ENCODE measurements at regions not wholly inside any gene's neighbourhood (a gene's known extent, or its start where the extent isn't known, plus 50 kb on each side); places are given as distances from the start of the nearest gene placed in this dataset.

DNA sequence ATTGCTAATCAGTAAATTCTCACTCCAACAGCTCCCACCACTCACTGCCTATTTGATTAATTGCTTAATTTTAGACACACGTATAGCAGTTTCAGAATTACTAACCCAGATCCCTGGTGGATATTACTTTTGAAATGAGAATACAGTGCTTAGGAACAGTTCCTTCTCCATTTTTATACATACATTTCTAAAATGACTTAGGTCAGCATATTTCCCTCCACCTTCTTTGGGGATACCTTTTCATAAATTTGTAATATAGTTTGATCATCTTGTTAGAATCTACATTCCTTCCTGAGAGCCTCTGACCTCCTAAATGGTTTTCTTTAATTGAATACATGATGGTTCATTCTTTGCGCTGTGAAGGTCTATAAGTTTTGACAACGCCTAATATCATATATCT, 279.8 kb upstream of the NETO1 start:
- H3K9me3 ChIP-seq, result no peaks in the 10 kb centered on the region

DNA sequence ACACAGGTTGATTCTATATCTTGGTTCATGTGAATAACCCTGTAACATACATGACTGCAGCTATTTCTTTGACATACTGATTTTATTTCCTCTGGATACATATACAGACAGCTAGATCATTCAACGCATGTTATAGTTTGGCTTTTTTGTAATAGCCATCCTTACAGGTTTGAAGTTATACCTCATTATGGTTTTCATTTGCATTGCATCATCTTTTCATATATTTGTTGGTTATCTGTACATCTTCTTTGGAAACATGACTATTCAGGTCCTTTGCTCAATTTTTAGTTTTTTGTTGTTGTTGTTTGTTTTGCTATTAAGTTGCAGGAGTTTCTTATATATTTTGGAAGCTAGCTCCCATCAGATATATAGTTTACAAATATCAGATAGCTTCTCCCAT, 276.2 kb upstream of the NETO1 start:
- ATAC-seq, result no peak
- no peaks in the 10 kb centered on the region for H3K4me1 ChIP-seq
- 91 to 100% (median 92%) methylated on average over 1 of the region's 1 CpG for WGBS, 3 donors
- intact Hi-C loops (cut with DNase I), result no loop called here
- no peak overlapping the region for H3K27ac ChIP-seq
- H3K4me3 ChIP-seq, result no peak overlapping the region
- TF ChIP-seq, protein P1, sequence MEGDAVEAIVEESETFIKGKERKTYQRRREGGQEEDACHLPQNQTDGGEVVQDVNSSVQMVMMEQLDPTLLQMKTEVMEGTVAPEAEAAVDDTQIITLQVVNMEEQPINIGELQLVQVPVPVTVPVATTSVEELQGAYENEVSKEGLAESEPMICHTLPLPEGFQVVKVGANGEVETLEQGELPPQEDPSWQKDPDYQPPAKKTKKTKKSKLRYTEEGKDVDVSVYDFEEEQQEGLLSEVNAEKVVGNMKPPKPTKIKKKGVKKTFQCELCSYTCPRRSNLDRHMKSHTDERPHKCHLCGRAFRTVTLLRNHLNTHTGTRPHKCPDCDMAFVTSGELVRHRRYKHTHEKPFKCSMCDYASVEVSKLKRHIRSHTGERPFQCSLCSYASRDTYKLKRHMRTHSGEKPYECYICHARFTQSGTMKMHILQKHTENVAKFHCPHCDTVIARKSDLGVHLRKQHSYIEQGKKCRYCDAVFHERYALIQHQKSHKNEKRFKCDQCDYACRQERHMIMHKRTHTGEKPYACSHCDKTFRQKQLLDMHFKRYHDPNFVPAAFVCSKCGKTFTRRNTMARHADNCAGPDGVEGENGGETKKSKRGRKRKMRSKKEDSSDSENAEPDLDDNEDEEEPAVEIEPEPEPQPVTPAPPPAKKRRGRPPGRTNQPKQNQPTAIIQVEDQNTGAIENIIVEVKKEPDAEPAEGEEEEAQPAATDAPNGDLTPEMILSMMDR (IDR thresholded peaks at IDR 0.05), result no peak
- no peaks in the 10 kb centered on the region for H3K36me3 ChIP-seq (ENCODE audit: insufficient read depth in 1 of 2, low read depth in 1 of 2)
- no peaks in the 10 kb centered on the region for H3K27me3 ChIP-seq (ENCODE audit: insufficient read depth in 3 of 3, low read length in 2 of 3)
- no peak for DNase-seq
- no peaks in the 10 kb centered on the region for H3K9me3 ChIP-seq

More for the DNA sequence above, 279.8 kb upstream of the NETO1 start:
- intact Hi-C loops (cut with DNase I), result no loop called here
- Histone ChIP-seq H3K27ac (no peak overlapping the region), H3K4me1 (no peaks in the 10 kb centered on the region), H3K36me3 (ENCODE audit: insufficient read depth in 1 of 2, low read depth in 1 of 2) (no peaks in the 10 kb centered on the region), H3K27me3 (ENCODE audit: insufficient read depth in 3 of 3, low read length in 2 of 3) (no peaks in the 10 kb centered on the region), H3K4me3 (no peak overlapping the region)
- DNase-seq (no peak), ATAC-seq (no peak)
- TF ChIP-seq, protein P1 (IDR thresholded peaks at IDR 0.05), result no peak
- WGBS, 3 donors, result 62 to 83% (median 77%) methylated on average over 3 of the region's 3 CpGs

DNA sequence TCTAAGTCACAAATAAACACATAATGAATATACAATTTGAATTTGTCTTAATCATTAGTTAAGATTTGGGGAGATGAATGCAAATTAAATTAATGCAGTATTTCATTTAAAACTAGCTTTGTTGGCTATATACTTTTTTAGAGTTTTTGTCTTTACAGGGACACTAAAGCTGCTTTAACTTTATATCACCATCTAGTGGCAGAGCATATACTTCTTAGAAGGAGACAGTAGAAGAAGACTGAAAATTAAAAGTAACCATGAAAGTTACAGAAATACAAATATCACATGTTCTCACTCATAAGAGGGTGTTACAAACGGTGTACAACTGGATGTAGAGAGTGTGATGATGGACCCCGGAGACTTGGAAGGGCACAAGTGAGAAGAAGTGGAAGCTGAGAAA, 268.3 kb upstream of the NETO1 start:
- Histone ChIP-seq H3K27me3 (ENCODE audit: insufficient read depth in 3 of 3, low read length in 2 of 3) (no peaks in the 10 kb centered on the region), H3K4me3 (no peak overlapping the region), H3K36me3 (ENCODE audit: insufficient read depth in 1 of 2, low read depth in 1 of 2) (no peaks in the 10 kb centered on the region), H3K27ac (no peak overlapping the region), H3K9me3 (no peaks in the 10 kb centered on the region), H3K4me1 (no peaks in the 10 kb centered on the region)
- TF ChIP-seq, protein P1 (IDR thresholded peaks at IDR 0.05), result no peak
- 49 to 53% (median 52%) methylated on average over 2 of the region's 2 CpGs for WGBS, 3 donors
- ATAC-seq (no peak), DNase-seq (no peak)
- intact Hi-C loops (cut with DNase I), result no loop called here

DNA sequence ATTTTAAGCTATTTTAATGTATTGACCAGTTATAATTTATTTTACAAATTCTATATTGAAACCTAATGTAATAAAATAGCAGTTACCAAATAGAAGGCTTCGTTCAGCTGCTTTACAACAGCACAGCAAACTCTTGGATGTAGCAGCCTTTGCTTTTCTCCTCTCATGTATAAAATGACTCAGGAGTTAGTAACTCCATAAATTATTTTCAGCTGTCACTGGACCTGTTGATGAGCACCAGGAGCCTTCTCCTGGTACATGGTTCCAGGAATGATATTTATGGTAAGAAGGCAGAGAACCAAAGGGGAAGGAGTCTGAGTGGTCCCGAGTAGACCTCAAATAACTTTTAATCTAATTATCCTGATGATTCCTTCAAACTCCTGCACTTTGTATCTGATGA, 256.4 kb upstream of the NETO1 start:
- TF ChIP-seq, protein P1 (IDR thresholded peaks at IDR 0.05), result no peak
- ATAC-seq, result no peak
- H3K27ac ChIP-seq, result no peak overlapping the region
- H3K9me3 ChIP-seq, result no peaks in the 10 kb centered on the region
- no peak overlapping the region for H3K4me3 ChIP-seq
- intact Hi-C loops (cut with DNase I), result no loop called here
- H3K4me1 ChIP-seq, result no peaks in the 10 kb centered on the region
- WGBS, 3 donors, result 66 to 79% (median 77%) methylated on average over 2 of the region's 2 CpGs
- H3K36me3 ChIP-seq (ENCODE audit: insufficient read depth in 1 of 2, low read depth in 1 of 2), result no peaks in the 10 kb centered on the region
- no peak for DNase-seq
- H3K27me3 ChIP-seq (ENCODE audit: insufficient read depth in 3 of 3, low read length in 2 of 3), result no peaks in the 10 kb centered on the region

DNA sequence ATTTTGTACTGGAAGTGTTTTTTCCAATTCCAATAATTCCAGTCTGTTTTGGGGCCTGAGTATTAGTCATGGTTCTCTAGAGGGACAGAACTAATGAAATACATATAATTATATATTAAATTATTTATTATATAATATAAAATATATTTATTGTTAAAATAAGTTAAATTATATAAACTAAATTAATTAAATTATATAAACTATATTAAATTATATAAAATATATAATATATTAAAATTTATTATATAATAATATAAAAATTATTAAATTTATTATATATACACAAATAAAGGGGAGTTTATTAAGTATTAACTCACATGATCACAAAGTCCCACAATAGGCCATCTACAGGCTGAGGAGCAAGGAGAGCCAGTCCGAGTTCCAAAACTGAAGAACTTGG, 253.4 kb upstream of the NETO1 start:
- no peaks in the 10 kb centered on the region for H3K27me3 ChIP-seq (ENCODE audit: insufficient read depth in 3 of 3, low read length in 2 of 3)
- no peaks in the 10 kb centered on the region for H3K36me3 ChIP-seq (ENCODE audit: insufficient read depth in 1 of 2, low read depth in 1 of 2)
- no peaks in the 10 kb centered on the region for H3K9me3 ChIP-seq
- WGBS, 3 donors, result 85 to 96% (median 92%) methylated on average over 1 of the region's 1 CpG
- H3K4me1 ChIP-seq, result no peaks in the 10 kb centered on the region
- no peak overlapping the region for H3K27ac ChIP-seq
- TF ChIP-seq, protein P1 (IDR thresholded peaks at IDR 0.05), result no peak
- no peak for DNase-seq
- ATAC-seq, result no peak
- intact Hi-C loops (cut with DNase I), result no loop called here
- H3K4me3 ChIP-seq, result no peak overlapping the region
